Activated CD4-positive, alpha-beta T cell treated with anti-CD3 and anti-CD28 coated beads, Interleukin-2, amount 10 ng/mL, durations not matched to agents 24 days and 14 days (primary cell): ENCODE measurements at regions not wholly inside any gene's neighbourhood (a gene's known extent, or its start where the extent isn't known, plus 50 kb on each side); places are given as distances from the start of the nearest gene placed in this dataset.

Experiments
- DNase-seq: peaks from one replicate; pipeline ENCODE4 v3.0.0; 2022
- H3K27ac Mint-ChIP-seq: one replicate; pipeline ENCODE4 v1.8.0; 2022; ENCODE audit warnings: mild to moderate bottlenecking, mixed read lengths
- H3K27me3 Mint-ChIP-seq: one replicate; pipeline ENCODE4 v1.8.0; 2022; ENCODE audit warnings: mixed read lengths
- H3K36me3 Mint-ChIP-seq: one replicate; pipeline ENCODE4 v1.8.0; 2022; ENCODE audit warnings: low read depth, mild to moderate bottlenecking, mixed read lengths
- H3K4me1 Mint-ChIP-seq: one replicate; pipeline ENCODE4 v1.8.0; 2021; ENCODE audit warnings: mixed read lengths
- H3K4me3 Mint-ChIP-seq: one replicate; pipeline ENCODE4 v1.8.0; 2022; ENCODE audit warnings: mild to moderate bottlenecking, moderate library complexity, mixed read lengths
- H3K9me3 Mint-ChIP-seq: one replicate; pipeline ENCODE4 v1.8.0; 2021; ENCODE audit warnings: mixed read lengths
- intact Hi-C: fragments of 100-400 bp; cut with micrococcal nuclease; formaldehyde crosslinking; loops from one replicate; pipeline ENCODE4 v1.15.1; 2023

GRCh38 chr15:62430056-62430455 lies 265.0 kb upstream of the C2CD4B start:
- Mint-ChIP-seq H3K27me3 (peaks cover 1% of the 10 kb centered on the region), H3K4me3 (no peak overlapping the region), H3K9me3 (no peaks in the 10 kb centered on the region), H3K27ac (no peak overlapping the region), H3K36me3 (no peaks in the 10 kb centered on the region), H3K4me1 (no peaks in the 10 kb centered on the region)
- intact Hi-C loops, result no loop called here
- no peak for DNase-seq

- H3K27ac Mint-ChIP-seq, result no peak overlapping the region
These were observed 265.5 kb upstream of the C2CD4B start for GRCh38 chr15:62430552-62430951.

GRCh38 chr15:62431008-62431797 lies 266.1 kb upstream of the C2CD4B start:
- peaks cover 1% of the 10 kb centered on the region for H3K27me3 Mint-ChIP-seq
- no peaks in the 10 kb centered on the region for H3K9me3 Mint-ChIP-seq
- DNase-seq, result no peak
- no peaks in the 10 kb centered on the region for H3K4me1 Mint-ChIP-seq
- H3K27ac Mint-ChIP-seq, result no peak overlapping the region
- H3K4me3 Mint-ChIP-seq, result no peak overlapping the region
- no peaks in the 10 kb centered on the region for H3K36me3 Mint-ChIP-seq
- intact Hi-C loops, result no loop called here

More at GRCh38 chr15:62430552-62430951, 265.5 kb upstream of the C2CD4B start:
- Mint-ChIP-seq H3K9me3 (no peaks in the 10 kb centered on the region), H3K4me3 (no peak overlapping the region), H3K4me1 (no peaks in the 10 kb centered on the region), H3K27me3 (peaks cover 1% of the 10 kb centered on the region), H3K36me3 (no peaks in the 10 kb centered on the region)
- no peak for DNase-seq
- intact Hi-C loops, result no loop called here

- Mint-ChIP-seq H3K4me1 (no peaks in the 10 kb centered on the region), H3K9me3 (no peaks in the 10 kb centered on the region), H3K27ac (no peak overlapping the region), H3K36me3 (no peaks in the 10 kb centered on the region), H3K27me3 (peaks cover 1% of the 10 kb centered on the region), H3K4me3 (no peak overlapping the region)
- DNase-seq, result no peak
- intact Hi-C loops, result no loop called here
These were observed 266.7 kb upstream of the C2CD4B start for GRCh38 chr15:62431817-62432216.

- H3K27me3 Mint-ChIP-seq, result peaks cover 1% of the 10 kb centered on the region
- H3K36me3 Mint-ChIP-seq, result no peaks in the 10 kb centered on the region
- no peak for DNase-seq
- intact Hi-C loops, result no loop called here
- no peak overlapping the region for H3K27ac Mint-ChIP-seq
- no peaks in the 10 kb centered on the region for H3K4me1 Mint-ChIP-seq
- no peak overlapping the region for H3K4me3 Mint-ChIP-seq
- no peaks in the 10 kb centered on the region for H3K9me3 Mint-ChIP-seq
These were observed 267.8 kb upstream of the C2CD4B start for GRCh38 chr15:62432702-62433398.

GRCh38 chr15:62436235-62436634 lies 271.1 kb upstream of the C2CD4B start:
- peaks cover 1% of the 10 kb centered on the region for H3K27me3 Mint-ChIP-seq
- no peak overlapping the region for H3K27ac Mint-ChIP-seq
- DNase-seq, result no peak
- H3K36me3 Mint-ChIP-seq, result no peaks in the 10 kb centered on the region
- H3K9me3 Mint-ChIP-seq, result no peaks in the 10 kb centered on the region
- no peak overlapping the region for H3K4me3 Mint-ChIP-seq
- H3K4me1 Mint-ChIP-seq, result no peaks in the 10 kb centered on the region
- intact Hi-C loops, result no loop called here

- Mint-ChIP-seq H3K27ac (no peak overlapping the region), H3K4me3 (no peak overlapping the region), H3K27me3 (no peaks in the 10 kb centered on the region), H3K9me3 (no peaks in the 10 kb centered on the region), H3K36me3 (no peaks in the 10 kb centered on the region), H3K4me1 (no peaks in the 10 kb centered on the region)
- DNase-seq, result no peak
- intact Hi-C loops, result no loop called here
These were observed 272.7 kb upstream of the C2CD4B start for GRCh38 chr15:62437753-62438152.

GRCh38 chr15:62439543-62440016 lies 274.5 kb upstream of the C2CD4B start:
- intact Hi-C loops, result no loop called here
- no peaks in the 10 kb centered on the region for H3K4me1 Mint-ChIP-seq
- no peak overlapping the region for H3K4me3 Mint-ChIP-seq
- DNase-seq, result no peak
- H3K9me3 Mint-ChIP-seq, result no peaks in the 10 kb centered on the region
- H3K27ac Mint-ChIP-seq, result no peak overlapping the region
- H3K36me3 Mint-ChIP-seq, result no peaks in the 10 kb centered on the region
- H3K27me3 Mint-ChIP-seq, result no peaks in the 10 kb centered on the region

- H3K27ac Mint-ChIP-seq, result no peak overlapping the region
- no peak for DNase-seq
- no peaks in the 10 kb centered on the region for H3K27me3 Mint-ChIP-seq
- H3K36me3 Mint-ChIP-seq, result no peaks in the 10 kb centered on the region
- H3K4me3 Mint-ChIP-seq, result no peak overlapping the region
- H3K9me3 Mint-ChIP-seq, result no peaks in the 10 kb centered on the region
- no peaks in the 10 kb centered on the region for H3K4me1 Mint-ChIP-seq
- intact Hi-C loops, result no loop called here
These were observed 275.4 kb upstream of the C2CD4B start for GRCh38 chr15:62440362-62441105.

- DNase-seq, result no peak
- Mint-ChIP-seq H3K27ac (no peak overlapping the region), H3K36me3 (no peaks in the 10 kb centered on the region), H3K9me3 (no peaks in the 10 kb centered on the region), H3K27me3 (no peaks in the 10 kb centered on the region), H3K4me3 (no peak overlapping the region), H3K4me1 (no peaks in the 10 kb centered on the region)
- intact Hi-C loops, result no loop called here
These were observed 279.3 kb upstream of the C2CD4B start for GRCh38 chr15:62444104-62445022.

GRCh38 chr15:62445244-62445643 lies 280.2 kb upstream of the C2CD4B start:
- DNase-seq, result no peak
- Mint-ChIP-seq H3K27me3 (no peaks in the 10 kb centered on the region), H3K27ac (no peak overlapping the region), H3K36me3 (no peaks in the 10 kb centered on the region), H3K4me3 (no peak overlapping the region), H3K4me1 (no peaks in the 10 kb centered on the region), H3K9me3 (no peaks in the 10 kb centered on the region)
- intact Hi-C loops, result no loop called here

- intact Hi-C loops, result no loop called here
- Mint-ChIP-seq H3K27ac (no peak overlapping the region), H3K4me1 (no peaks in the 10 kb centered on the region), H3K9me3 (no peaks in the 10 kb centered on the region), H3K36me3 (no peaks in the 10 kb centered on the region), H3K27me3 (no peaks in the 10 kb centered on the region), H3K4me3 (no peak overlapping the region)
- no peak for DNase-seq
These were observed 281.9 kb upstream of the C2CD4B start for GRCh38 chr15:62446984-62447383.

GRCh38 chr15:62447742-62448141 lies 282.7 kb upstream of the C2CD4B start:
- intact Hi-C loops, result no loop called here
- no peaks in the 10 kb centered on the region for H3K36me3 Mint-ChIP-seq
- no peak for DNase-seq
- no peaks in the 10 kb centered on the region for H3K27me3 Mint-ChIP-seq
- H3K4me1 Mint-ChIP-seq, result no peaks in the 10 kb centered on the region
- no peaks in the 10 kb centered on the region for H3K9me3 Mint-ChIP-seq
- no peak overlapping the region for H3K4me3 Mint-ChIP-seq
- no peak overlapping the region for H3K27ac Mint-ChIP-seq
